SH-SY5Y (cell line): ENCODE measurements at regions not wholly inside any gene's neighbourhood (a gene's known extent, or its start where the extent isn't known, plus 50 kb on each side); places are given as distances from the start of the nearest gene placed in this dataset.

ENCODE experiments used
- GATA2 ChIP-seq: IDR thresholded peaks from 2 replicates; pipeline ENCODE4 v1.6.1; 2011; ENCODE audit warnings: mild to moderate bottlenecking, low read depth, low read length
- GATA3 ChIP-seq: IDR thresholded peaks from 2 replicates; pipeline ENCODE4 v1.6.1; 2011; ENCODE audit warnings: low read depth, mild to moderate bottlenecking, low read length, moderate library complexity

DNA sequence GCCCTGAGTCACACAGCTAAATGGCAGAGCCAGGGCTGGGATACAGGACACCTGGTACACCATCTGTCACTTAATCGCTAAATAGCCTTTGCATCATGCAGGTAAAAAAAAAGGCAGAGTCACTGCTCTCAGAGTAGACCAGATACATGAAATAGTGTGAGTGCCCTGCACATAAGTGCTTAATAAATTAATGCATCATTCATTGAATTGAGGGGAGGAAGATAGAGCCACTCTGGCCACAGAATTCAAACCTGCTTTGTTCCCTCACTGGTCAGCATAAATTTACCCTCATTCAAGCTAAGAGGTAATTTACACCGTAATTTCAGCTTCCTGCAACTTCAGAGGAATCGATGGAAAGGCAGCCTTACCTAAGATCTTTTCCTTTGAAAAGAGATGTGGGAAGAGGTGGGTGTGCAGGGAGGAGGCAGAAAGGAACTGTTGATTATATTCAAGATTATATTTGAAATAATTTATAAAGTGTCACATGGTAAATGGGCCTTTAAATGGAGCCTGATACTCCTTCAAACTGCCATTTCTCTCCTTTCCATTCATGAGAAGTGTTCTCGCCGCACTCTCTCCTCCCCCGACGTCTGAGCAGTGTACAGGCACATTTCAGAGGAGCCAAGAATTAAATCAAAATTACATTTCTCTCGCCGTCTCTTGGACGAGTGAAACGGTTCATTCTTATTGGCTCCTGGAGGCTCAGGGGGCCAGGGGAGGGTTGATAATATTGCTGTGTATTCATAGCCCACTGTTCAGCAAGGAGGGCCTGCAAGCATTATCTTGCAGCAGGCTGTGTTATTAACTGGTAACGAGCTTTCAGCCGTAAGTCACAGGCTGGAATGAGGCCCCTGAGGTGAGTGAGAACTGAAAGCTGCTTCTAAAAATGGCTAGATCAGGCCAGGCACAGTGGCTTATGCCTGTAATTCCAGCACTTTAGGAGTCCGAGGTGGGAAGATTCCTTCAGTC lies 52.2 kb upstream of the HMGXB4 start:
- TF ChIP-seq GATA2 (no peak), GATA3 (no peak)
